Lower leg skin (tissue), 3 donors: ENCODE measurements at regions not wholly inside any gene's neighbourhood (a gene's known extent, or its start where the extent isn't known, plus 50 kb on each side); places are given as distances from the start of the nearest gene placed in this dataset.

Experiments
- POLR2A ChIP-seq, 2 donors: fragments of 450-650 bp; IDR thresholded peaks; one replicate each; pipeline ENCODE4 v1.6.1; 2016 to 2017; ENCODE audit warnings: antibody characterized with exemption in 2 of 2, mild to moderate bottlenecking in 1 of 2, moderate library complexity in 1 of 2
- TF ChIP-seq, protein P1 (sequence below), 3 donors: fragments of 450-650 bp; IDR thresholded peaks; one replicate each; pipeline ENCODE4 v1.5.1; 2016; ENCODE audit warnings: antibody characterized with exemption in 3 of 3, mild to moderate bottlenecking in 3 of 3, moderate library complexity in 2 of 3

DNA sequence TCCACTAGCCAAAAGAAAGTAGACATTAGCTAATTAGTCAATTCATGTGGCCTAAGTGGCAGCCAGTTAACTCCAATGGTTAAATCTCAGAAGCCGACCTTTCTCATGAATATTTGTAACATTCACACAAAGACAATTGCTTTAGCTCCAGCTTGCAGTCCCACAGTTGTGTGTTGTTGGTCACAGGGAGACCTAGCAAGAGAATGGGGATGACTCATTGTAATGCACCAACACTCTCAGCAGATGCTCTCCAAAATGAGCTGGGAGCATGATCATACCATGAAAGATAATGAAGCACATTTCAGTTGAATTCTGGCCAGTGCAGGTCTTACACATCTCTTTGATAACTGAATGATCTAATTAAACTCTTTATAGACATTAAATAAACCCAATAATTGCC, 160.4 kb downstream of the HLX start:
- TF ChIP-seq, protein P1, sequence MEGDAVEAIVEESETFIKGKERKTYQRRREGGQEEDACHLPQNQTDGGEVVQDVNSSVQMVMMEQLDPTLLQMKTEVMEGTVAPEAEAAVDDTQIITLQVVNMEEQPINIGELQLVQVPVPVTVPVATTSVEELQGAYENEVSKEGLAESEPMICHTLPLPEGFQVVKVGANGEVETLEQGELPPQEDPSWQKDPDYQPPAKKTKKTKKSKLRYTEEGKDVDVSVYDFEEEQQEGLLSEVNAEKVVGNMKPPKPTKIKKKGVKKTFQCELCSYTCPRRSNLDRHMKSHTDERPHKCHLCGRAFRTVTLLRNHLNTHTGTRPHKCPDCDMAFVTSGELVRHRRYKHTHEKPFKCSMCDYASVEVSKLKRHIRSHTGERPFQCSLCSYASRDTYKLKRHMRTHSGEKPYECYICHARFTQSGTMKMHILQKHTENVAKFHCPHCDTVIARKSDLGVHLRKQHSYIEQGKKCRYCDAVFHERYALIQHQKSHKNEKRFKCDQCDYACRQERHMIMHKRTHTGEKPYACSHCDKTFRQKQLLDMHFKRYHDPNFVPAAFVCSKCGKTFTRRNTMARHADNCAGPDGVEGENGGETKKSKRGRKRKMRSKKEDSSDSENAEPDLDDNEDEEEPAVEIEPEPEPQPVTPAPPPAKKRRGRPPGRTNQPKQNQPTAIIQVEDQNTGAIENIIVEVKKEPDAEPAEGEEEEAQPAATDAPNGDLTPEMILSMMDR (IDR thresholded peaks at IDR 0.05): no peak
- no peak for TF ChIP-seq POLR2A (IDR thresholded peaks at IDR 0.05)
